Right renal cortex interstitium (tissue), 3 donors: ENCODE measurements at regions not wholly inside any gene's neighbourhood (a gene's known extent, or its start where the extent isn't known, plus 50 kb on each side); places are given as distances from the start of the nearest gene placed in this dataset.
"Not testable (repeated sequence)": the region's sequence is repeated elsewhere in the genome, so short reads cannot be mapped to it uniquely, and the experiment has no call there.

Source experiments
- DNase-seq, 3 donors: peaks; one replicate each; pipeline ENCODE4 v3.0.0-alpha.2; 2013; ENCODE audit warnings: low read depth in 3 of 3, low spot score in 2 of 3

- no peak for DNase-seq
Measured at GRCh38 chr14:84252706-84253105, 1277.2 kb upstream of the FLRT2 start.

- no peak for DNase-seq
Measured at GRCh38 chr14:84253326-84253725, 1276.6 kb upstream of the FLRT2 start.

GRCh38 chr14:84254290-84254689 lies 1275.7 kb upstream of the FLRT2 start:
- no peak for DNase-seq

GRCh38 chr14:84262932-84263331 lies 1267.0 kb upstream of the FLRT2 start:
- no peak for DNase-seq

GRCh38 chr14:84272290-84272721 lies 1257.6 kb upstream of the FLRT2 start:
- DNase-seq: no peak

GRCh38 chr14:84273181-84273580 lies 1256.8 kb upstream of the FLRT2 start:
- DNase-seq: no peak

- no peak for DNase-seq
Measured at GRCh38 chr14:84282618-84283017, 1247.3 kb upstream of the FLRT2 start.

- no peak for DNase-seq
Measured at GRCh38 chr14:84288781-84289180, 1241.2 kb upstream of the FLRT2 start.

- DNase-seq: no peak
Measured at GRCh38 chr14:84298663-84299195, 1231.2 kb upstream of the FLRT2 start.

GRCh38 chr14:84303140-84303539 lies 1226.8 kb upstream of the FLRT2 start:
- no peak for DNase-seq

GRCh38 chr14:84312551-84312950 lies 1217.4 kb upstream of the FLRT2 start:
- DNase-seq: no peak

GRCh38 chr14:84323450-84323849 lies 1206.5 kb upstream of the FLRT2 start:
- no peak for DNase-seq

GRCh38 chr14:84323978-84324377 lies 1206.0 kb upstream of the FLRT2 start:
- DNase-seq: no peak

GRCh38 chr14:84336433-84336832 lies 1193.5 kb upstream of the FLRT2 start:
- DNase-seq: no peak

- DNase-seq: no peak
Measured at GRCh38 chr14:84340938-84341337, 1189.0 kb upstream of the FLRT2 start.

- not testable (repeated sequence) for DNase-seq
Measured at GRCh38 chr14:84341867-84342266, 1188.1 kb upstream of the FLRT2 start.

GRCh38 chr14:84343656-84344055 lies 1186.3 kb upstream of the FLRT2 start:
- no peak for DNase-seq

GRCh38 chr14:84351646-84352045 lies 1178.3 kb upstream of the FLRT2 start:
- no peak for DNase-seq

- DNase-seq: no peak
Measured at GRCh38 chr14:84361476-84361875, 1168.5 kb upstream of the FLRT2 start.

GRCh38 chr14:84375235-84375634 lies 1154.7 kb upstream of the FLRT2 start:
- DNase-seq: no peak

- no peak for DNase-seq
Measured at GRCh38 chr14:84390010-84390409, 1139.9 kb upstream of the FLRT2 start.

GRCh38 chr14:84397631-84398030 lies 1132.3 kb upstream of the FLRT2 start:
- no peak for DNase-seq

- no peak for DNase-seq
Measured at GRCh38 chr14:84399296-84399910, 1130.5 kb upstream of the FLRT2 start.
